ENCODE measurements at regions not wholly inside any gene's neighbourhood (a gene's known extent, or its start where the extent isn't known, plus 50 kb on each side); places are given as distances from the start of the nearest gene placed in this dataset.
A peak's percentile ranks its signal among the peaks of the same experiment; 100 is the strongest.

- no peak for DNase-seq
Observed at GRCh38 chr16:85294810-85295508, 182.7 kb upstream of the CIBAR2 start.

GRCh38 chr16:85296859-85297660 lies 184.8 kb upstream of the CIBAR2 start:
- DNase-seq = no peak

GRCh38 chr16:85297881-85298280 lies 185.6 kb upstream of the CIBAR2 start:
- DNase-seq = no peak

GRCh38 chr16:85300406-85300968 lies 188.2 kb upstream of the CIBAR2 start:
- no peak for DNase-seq

- no peak for DNase-seq
Observed at GRCh38 chr16:85301231-85301630, 189.0 kb upstream of the CIBAR2 start.

- DNase-seq = no peak
Observed at GRCh38 chr16:85302018-85302847, 190.0 kb upstream of the CIBAR2 start.

- no peak for DNase-seq
Observed at GRCh38 chr16:85302848-85303353, 190.6 kb upstream of the CIBAR2 start.

- peak; percentile 39 for DNase-seq
Observed at GRCh38 chr16:85303354-85303883, 191.1 kb upstream of the CIBAR2 start.

- no peak for DNase-seq
Observed at GRCh38 chr16:85304337-85304736, 192.1 kb upstream of the CIBAR2 start.

GRCh38 chr16:85306071-85306792 lies 194.0 kb upstream of the CIBAR2 start:
- no peak for DNase-seq

GRCh38 chr16:85306793-85307551 lies 194.7 kb upstream of the CIBAR2 start:
- no peak for DNase-seq

- DNase-seq = no peak
Observed at GRCh38 chr16:85307552-85308364, 195.5 kb upstream of the CIBAR2 start.

GRCh38 chr16:85308611-85309540 lies 196.6 kb upstream of the CIBAR2 start:
- DNase-seq = no peak

GRCh38 chr16:85309656-85310587 lies 197.7 kb upstream of the CIBAR2 start:
- no peak for DNase-seq

- DNase-seq = no peak
Observed at GRCh38 chr16:85310868-85311585, 198.8 kb upstream of the CIBAR2 start.

GRCh38 chr16:85311741-85312140 lies 199.5 kb upstream of the CIBAR2 start:
- DNase-seq = no peak

GRCh38 chr16:85312174-85312573 lies 199.9 kb upstream of the CIBAR2 start:
- DNase-seq = no peak

Data from activated gamma-delta T cell (primary cell).